A549 (cell line): ENCODE measurements at regions not wholly inside any gene's neighbourhood (a gene's known extent, or its start where the extent isn't known, plus 50 kb on each side); places are given as distances from the start of the nearest gene placed in this dataset.

Experiments used
- ATAC-seq, 2 experiments: fragments of 200-7000 bp in 1 of 2; fragments of >200 bp in 1 of 2; cut with Nextera tagmentation in 1 of 2; cut with Tn5 transposase in 1 of 2; 3 replicates each; pipeline versions ENCODE4 v1.8.0 to v1.9.1; 2018 to 2020; ENCODE audit warnings: mild to moderate bottlenecking in 1 of 2, moderate library complexity in 1 of 2
- CTCF ChIA-PET: fragments of 300-600 bp; sonication (Branson Sonifier 250); formaldehyde crosslinking; extraction: SDS; loops from one replicate; lab custom pipeline; 2021; ENCODE audit warnings: antibody characterized with exemption, inconsistent platforms; lab: Yijun Ruan, JAX
- POLR2A ChIA-PET: fragments of 350-600 bp; formaldehyde crosslinking; extraction: SDS; loops from one replicate; lab custom pipeline; 2021; ENCODE audit warnings: antibody characterized with exemption, inconsistent platforms; lab: Yijun Ruan, JAX
- DNase-seq, 2 experiments: peaks; one replicate each; pipeline versions ENCODE4 v3.0.0 to v3.0.0-alpha.2; 2011 to 2016; ENCODE audit warnings: low read depth in 1 of 2, low spot score in 1 of 2
- FAIRE-seq: peaks from 2 replicates; lab custom pipeline; 2011; peaks lifted over from hg19 to GRCh38; lab: Jason Lieb, UNC
- H3K27ac ChIP-seq, 2 experiments: fragments of >200 bp; sonication (Bioruptor Twin); formaldehyde crosslinking; 3 replicates each; pipeline ENCODE4 v1.5.1; 2016 to 2017
- H3K4me1 ChIP-seq: fragments of >200 bp; sonication (Bioruptor Twin); formaldehyde crosslinking; 3 replicates; pipeline ENCODE4 v1.6.1; 2016
- H3K4me2 ChIP-seq: fragments of >200 bp; sonication (Bioruptor Twin); formaldehyde crosslinking; 3 replicates; pipeline ENCODE4 v1.6.1; 2016
- H3K4me3 ChIP-seq: fragments of >200 bp; sonication (Bioruptor Twin); formaldehyde crosslinking; 3 replicates; pipeline ENCODE4 v1.5.1; 2016
- H3K9me3 ChIP-seq: fragments of >200 bp; sonication (Bioruptor Twin); formaldehyde crosslinking; 3 replicates; pipeline ENCODE4 v1.6.1; 2016
- EHMT2 ChIP-seq: fragments of 200-600 bp; sonication (generic); IDR thresholded peaks from 2 replicates; pipeline ENCODE4 v1.6.1; 2016; ENCODE audit warnings: antibody characterized with exemption, low read depth, mild to moderate bottlenecking, moderate library complexity
- ESRRA ChIP-seq: fragments of 150-350 bp; IDR thresholded peaks from 2 replicates; pipeline ENCODE4 v1.6.1; 2014; ENCODE audit warnings: mild to moderate bottlenecking, low read length, borderline replicate concordance
- FOSL2 ChIP-seq, 2 experiments: fragments of 450-650 bp in 1 of 2; fragments of >200 bp in 1 of 2; sonication (Bioruptor Twin) in 1 of 2; formaldehyde crosslinking; IDR thresholded peaks; 2 replicates each; pipeline versions ENCODE4 v1.5.0 to v1.6.1; 2016 to 2020; ENCODE audit warnings: mild to moderate bottlenecking in 1 of 2, moderate library complexity in 1 of 2
- FOXS1 ChIP-seq: fragments of 250-450 bp; sonication (Bioruptor Pico); IDR thresholded peaks from 2 replicates; pipeline ENCODE4 v1.5.0; 2020; ENCODE audit warnings: mild to moderate bottlenecking, moderate library complexity
- GATA3 ChIP-seq: IDR thresholded peaks from 2 replicates; pipeline ENCODE4 v1.6.1; 2012; ENCODE audit warnings: borderline replicate concordance
- HOXB5 ChIP-seq: fragments of 250-450 bp; sonication (Bioruptor Pico); IDR thresholded peaks from 2 replicates; pipeline ENCODE4 v1.5.0; 2020; ENCODE audit warnings: mild to moderate bottlenecking, moderate library complexity
- KDM1A ChIP-seq: fragments of 200-600 bp; sonication (generic); IDR thresholded peaks from 2 replicates; pipeline ENCODE4 v1.6.1; 2016; ENCODE audit warnings: low read depth, mild to moderate bottlenecking
- KDM5A ChIP-seq: fragments of 200-600 bp; sonication (generic); IDR thresholded peaks from 2 replicates; pipeline ENCODE4 v1.6.1; 2016; ENCODE audit warnings: antibody characterized with exemption, mild to moderate bottlenecking
- NPAS2 ChIP-seq: fragments of 250-450 bp; sonication (Bioruptor Pico); IDR thresholded peaks from 2 replicates; pipeline ENCODE4 v1.8.0; 2022; ENCODE audit warnings: mild to moderate bottlenecking, moderate library complexity, borderline replicate concordance
- PHF8 ChIP-seq: fragments of 200-600 bp; sonication (generic); IDR thresholded peaks from 2 replicates; pipeline ENCODE4 v1.6.1; 2016; ENCODE audit warnings: low read depth, mild to moderate bottlenecking, antibody characterized with exemption, moderate library complexity, borderline replicate concordance
- RARB ChIP-seq: fragments of 250-450 bp; sonication (Bioruptor Pico); IDR thresholded peaks from 2 replicates; pipeline ENCODE4 v1.8.0; 2021; ENCODE audit warnings: mild to moderate bottlenecking, moderate library complexity
- RCOR1 ChIP-seq: fragments of 150-350 bp; IDR thresholded peaks from 2 replicates; pipeline ENCODE4 v1.6.1; 2014; ENCODE audit warnings: antibody characterized with exemption, low read length, low read depth
- SMC3 ChIP-seq: fragments of >200 bp; sonication (Bioruptor Twin); formaldehyde crosslinking; IDR thresholded peaks from 3 replicates; pipeline ENCODE4 v1.6.1; 2018; ENCODE audit warnings: inconsistent platforms
- SREBF2 ChIP-seq: fragments of 450-650 bp; IDR thresholded peaks from 2 replicates; pipeline ENCODE4 v1.6.1; 2014; ENCODE audit warnings: mild to moderate bottlenecking, moderate library complexity
- WGBS: methylation state at CpG from one replicate; pipeline ENCODE4 v1.1.6; 2017; ENCODE audit errors: missing lambda C conversion rate; 5-methylcytosine and 5-hydroxymethylcytosine counted together
- TF ChIP-seq, protein P1 (sequence below): IDR thresholded peaks from 2 replicates; pipeline ENCODE4 v1.6.1; 2012
- TF ChIP-seq, protein P2 (sequence below): fragments of 200-600 bp; sonication (generic); IDR thresholded peaks from 2 replicates; pipeline ENCODE4 v1.6.1; 2016; ENCODE audit warnings: antibody characterized with exemption, mild to moderate bottlenecking, moderate library complexity
- TF ChIP-seq, protein P3 (sequence below): fragments of 450-650 bp; IDR thresholded peaks from 2 replicates; pipeline ENCODE4 v1.6.1; 2014; ENCODE audit warnings: antibody characterized with exemption
- TF ChIP-seq, protein P4 (sequence below): fragments of >200 bp; sonication (Bioruptor Twin); formaldehyde crosslinking; IDR thresholded peaks from 2 replicates; pipeline ENCODE4 v1.6.1; 2016
- TF ChIP-seq, protein P5 (sequence below): fragments of 250-450 bp; sonication (Bioruptor Pico); IDR thresholded peaks from 2 replicates; pipeline ENCODE4 v1.5.0; 2021; ENCODE audit warnings: mild to moderate bottlenecking, moderate library complexity, borderline replicate concordance

DNA sequence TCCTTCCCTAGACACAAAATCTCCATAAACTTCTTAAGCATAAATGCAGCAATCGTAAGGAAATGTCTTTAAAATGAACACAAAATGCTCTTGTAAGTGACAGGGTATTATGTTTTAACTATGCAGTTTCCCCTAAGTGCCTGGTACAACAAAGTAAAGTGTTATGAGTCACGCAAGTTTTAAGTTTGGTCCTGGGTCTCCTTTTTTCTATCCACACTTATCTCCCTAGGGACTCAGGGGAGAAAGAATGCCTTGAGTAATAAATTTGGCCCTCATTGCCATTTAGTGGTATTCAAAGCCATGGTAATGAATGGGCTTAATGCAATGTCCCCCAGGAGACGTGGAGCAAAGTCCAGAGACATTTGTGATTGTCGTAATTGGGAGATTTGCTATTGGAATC, 149.1 kb downstream of the MAGEB17 start (continued):
- TF ChIP-seq, protein P1, sequence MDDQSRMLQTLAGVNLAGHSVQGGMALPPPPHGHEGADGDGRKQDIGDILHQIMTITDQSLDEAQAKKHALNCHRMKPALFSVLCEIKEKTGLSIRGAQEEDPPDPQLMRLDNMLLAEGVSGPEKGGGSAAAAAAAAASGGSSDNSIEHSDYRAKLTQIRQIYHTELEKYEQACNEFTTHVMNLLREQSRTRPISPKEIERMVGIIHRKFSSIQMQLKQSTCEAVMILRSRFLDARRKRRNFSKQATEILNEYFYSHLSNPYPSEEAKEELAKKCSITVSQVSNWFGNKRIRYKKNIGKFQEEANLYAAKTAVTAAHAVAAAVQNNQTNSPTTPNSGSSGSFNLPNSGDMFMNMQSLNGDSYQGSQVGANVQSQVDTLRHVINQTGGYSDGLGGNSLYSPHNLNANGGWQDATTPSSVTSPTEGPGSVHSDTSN: no peak
- TF ChIP-seq, protein P2, sequence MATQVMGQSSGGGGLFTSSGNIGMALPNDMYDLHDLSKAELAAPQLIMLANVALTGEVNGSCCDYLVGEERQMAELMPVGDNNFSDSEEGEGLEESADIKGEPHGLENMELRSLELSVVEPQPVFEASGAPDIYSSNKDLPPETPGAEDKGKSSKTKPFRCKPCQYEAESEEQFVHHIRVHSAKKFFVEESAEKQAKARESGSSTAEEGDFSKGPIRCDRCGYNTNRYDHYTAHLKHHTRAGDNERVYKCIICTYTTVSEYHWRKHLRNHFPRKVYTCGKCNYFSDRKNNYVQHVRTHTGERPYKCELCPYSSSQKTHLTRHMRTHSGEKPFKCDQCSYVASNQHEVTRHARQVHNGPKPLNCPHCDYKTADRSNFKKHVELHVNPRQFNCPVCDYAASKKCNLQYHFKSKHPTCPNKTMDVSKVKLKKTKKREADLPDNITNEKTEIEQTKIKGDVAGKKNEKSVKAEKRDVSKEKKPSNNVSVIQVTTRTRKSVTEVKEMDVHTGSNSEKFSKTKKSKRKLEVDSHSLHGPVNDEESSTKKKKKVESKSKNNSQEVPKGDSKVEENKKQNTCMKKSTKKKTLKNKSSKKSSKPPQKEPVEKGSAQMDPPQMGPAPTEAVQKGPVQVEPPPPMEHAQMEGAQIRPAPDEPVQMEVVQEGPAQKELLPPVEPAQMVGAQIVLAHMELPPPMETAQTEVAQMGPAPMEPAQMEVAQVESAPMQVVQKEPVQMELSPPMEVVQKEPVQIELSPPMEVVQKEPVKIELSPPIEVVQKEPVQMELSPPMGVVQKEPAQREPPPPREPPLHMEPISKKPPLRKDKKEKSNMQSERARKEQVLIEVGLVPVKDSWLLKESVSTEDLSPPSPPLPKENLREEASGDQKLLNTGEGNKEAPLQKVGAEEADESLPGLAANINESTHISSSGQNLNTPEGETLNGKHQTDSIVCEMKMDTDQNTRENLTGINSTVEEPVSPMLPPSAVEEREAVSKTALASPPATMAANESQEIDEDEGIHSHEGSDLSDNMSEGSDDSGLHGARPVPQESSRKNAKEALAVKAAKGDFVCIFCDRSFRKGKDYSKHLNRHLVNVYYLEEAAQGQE: no peak
- TF ChIP-seq SREBF2 (no peak), HOXB5 (CRISPR knock-in tag) (no peak), GATA3 (no peak), KDM1A (no peak), KDM5A (no peak), PHF8 (no peak)
- TF ChIP-seq, protein P3, sequence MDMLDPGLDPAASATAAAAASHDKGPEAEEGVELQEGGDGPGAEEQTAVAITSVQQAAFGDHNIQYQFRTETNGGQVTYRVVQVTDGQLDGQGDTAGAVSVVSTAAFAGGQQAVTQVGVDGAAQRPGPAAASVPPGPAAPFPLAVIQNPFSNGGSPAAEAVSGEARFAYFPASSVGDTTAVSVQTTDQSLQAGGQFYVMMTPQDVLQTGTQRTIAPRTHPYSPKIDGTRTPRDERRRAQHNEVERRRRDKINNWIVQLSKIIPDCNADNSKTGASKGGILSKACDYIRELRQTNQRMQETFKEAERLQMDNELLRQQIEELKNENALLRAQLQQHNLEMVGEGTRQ: no peak

DNA sequence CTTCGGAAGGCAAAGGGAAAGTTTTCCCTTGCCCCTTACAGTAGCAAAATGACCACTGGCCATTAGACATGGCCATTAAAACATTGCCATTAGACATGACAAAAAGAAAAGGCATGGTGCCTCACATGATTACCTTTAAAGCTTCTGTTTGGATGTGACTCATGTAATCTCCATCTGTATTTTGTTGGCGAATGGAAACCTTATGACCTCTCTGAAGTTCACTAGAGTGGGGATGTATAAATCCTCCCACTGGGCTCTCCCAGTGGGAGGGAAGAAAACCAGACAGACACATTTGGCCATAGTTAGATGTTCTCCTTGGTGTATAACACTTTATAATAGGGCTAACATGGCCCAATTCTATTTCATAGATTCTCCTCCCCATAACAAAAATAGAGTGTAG, 152.6 kb downstream of the MAGEB17 start:
- POLR2A ChIA-PET: no interaction called here
- FAIRE-seq: peak; percentile 7
- CTCF ChIA-PET: no interaction called here

DNA sequence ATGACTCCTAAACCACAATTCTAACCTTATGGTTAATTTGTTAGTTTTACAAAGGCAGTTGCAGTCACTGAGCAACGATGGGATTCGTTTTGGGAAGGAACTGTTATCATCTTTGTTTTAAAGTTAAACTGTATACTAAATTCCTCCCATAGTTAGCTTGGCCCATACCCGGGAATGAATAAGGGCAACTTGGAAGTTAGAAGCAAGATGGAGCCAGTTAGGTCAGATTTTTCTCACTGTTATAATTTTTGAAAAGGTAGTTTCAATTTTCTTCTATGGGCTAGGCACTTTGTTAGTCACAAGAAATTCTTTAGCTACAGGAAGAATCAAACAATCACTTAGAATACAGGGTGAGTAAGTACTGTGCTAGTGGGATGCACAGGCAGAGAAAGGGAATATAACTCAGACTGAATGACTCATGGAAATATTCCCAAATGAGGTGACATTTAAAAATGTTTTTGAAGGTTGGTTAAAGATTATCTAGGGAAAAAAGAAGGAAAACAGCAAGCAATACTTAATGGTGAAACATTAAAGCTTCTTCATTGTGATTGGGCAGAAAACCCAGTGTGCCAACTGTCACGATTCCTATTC, 153.6 kb downstream of the MAGEB17 start:
- ATAC-seq (no peak), DNase-seq (peak in 1 of 2 experiments; percentile 2), FAIRE-seq (peak; percentile 88)
- Histone ChIP-seq H3K9me3 (no peaks in the 10 kb centered on the region), H3K4me1 (no peaks in the 10 kb centered on the region), H3K4me3 (no peak overlapping the region), H3K4me2 (no peak overlapping the region), H3K27ac (no peak overlapping the region)
- 16% methylated on average over 4 of the region's 4 CpGs for WGBS
- ChIA-PET POLR2A (no interaction called here), CTCF (interaction anchor here (1.0 kb wide), 1 partner anchor 13 kb away, joined by 3 read pairs; no protein-coding TSS in a partner anchor)
- TF ChIP-seq, protein P3: no peak
- TF ChIP-seq, protein P4, sequence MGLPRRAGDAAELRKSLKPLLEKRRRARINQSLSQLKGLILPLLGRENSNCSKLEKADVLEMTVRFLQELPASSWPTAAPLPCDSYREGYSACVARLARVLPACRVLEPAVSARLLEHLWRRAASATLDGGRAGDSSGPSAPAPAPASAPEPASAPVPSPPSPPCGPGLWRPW: no peak
- TF ChIP-seq NPAS2 (CRISPR knock-in tag) (no peak), ESRRA (no peak), FOSL2 (IDR thresholded peaks at IDR 0.05) (no peak), FOSL2 (CRISPR knock-in tag; IDR thresholded peaks at IDR 0.05) (0 out of 2 replicates have a peak, but pooled peaks have one; percentile 8)
- TF ChIP-seq, protein P5, sequence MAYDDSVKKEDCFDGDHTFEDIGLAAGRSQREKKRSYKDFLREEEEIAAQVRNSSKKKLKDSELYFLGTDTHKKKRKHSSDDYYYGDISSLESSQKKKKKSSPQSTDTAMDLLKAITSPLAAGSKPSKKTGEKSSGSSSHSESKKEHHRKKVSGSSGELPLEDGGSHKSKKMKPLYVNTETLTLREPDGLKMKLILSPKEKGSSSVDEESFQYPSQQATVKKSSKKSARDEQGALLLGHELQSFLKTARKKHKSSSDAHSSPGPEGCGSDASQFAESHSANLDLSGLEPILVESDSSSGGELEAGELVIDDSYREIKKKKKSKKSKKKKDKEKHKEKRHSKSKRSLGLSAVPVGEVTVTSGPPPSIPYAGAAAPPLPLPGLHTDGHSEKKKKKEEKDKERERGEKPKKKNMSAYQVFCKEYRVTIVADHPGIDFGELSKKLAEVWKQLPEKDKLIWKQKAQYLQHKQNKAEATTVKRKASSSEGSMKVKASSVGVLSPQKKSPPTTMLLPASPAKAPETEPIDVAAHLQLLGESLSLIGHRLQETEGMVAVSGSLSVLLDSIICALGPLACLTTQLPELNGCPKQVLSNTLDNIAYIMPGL (CRISPR knock-in tag): no peak

More for the DNA sequence above, 152.6 kb downstream of the MAGEB17 start:
- no peak for ATAC-seq
- WGBS: 64% methylated on average over 2 of the region's 2 CpGs
- no peak overlapping the region for H3K4me2 ChIP-seq
- no peak overlapping the region for H3K27ac ChIP-seq
- H3K9me3 ChIP-seq: no peaks in the 10 kb centered on the region
- H3K4me1 ChIP-seq: no peaks in the 10 kb centered on the region
- no peak overlapping the region for H3K4me3 ChIP-seq
- DNase-seq: no peak
- TF ChIP-seq EHMT2 (no peak), KDM5A (no peak), FOXS1 (CRISPR knock-in tag) (no peak), RARB (CRISPR knock-in tag) (no peak), PHF8 (no peak), RCOR1 (no peak), SMC3 (no peak)
